ENCODE measurements at regions not wholly inside any gene's neighbourhood (a gene's known extent, or its start where the extent isn't known, plus 50 kb on each side); places are given as distances from the start of the nearest gene placed in this dataset.

GRCh38 chr5:120017513-120017912, 388.2 kb downstream of the FAM170A start:
- BruUV-seq (replicated peaks): no TSS peak
- Histone ChIP-seq H3K27me3 (ENCODE audit: control insufficient read depth in 2 of 2, insufficient read depth in 2 of 2, low read length in 2 of 2) (no peaks in the 10 kb centered on the region), H3K79me2 (ENCODE audit: control insufficient read depth, insufficient read depth, low read length) (no peaks in the 10 kb centered on the region), H3K4me2 (ENCODE audit: insufficient read depth, low read length) (no peak overlapping the region), H3K27ac (ENCODE audit: extremely low read depth, low read depth, low read length) (no peak overlapping the region), H2AFZ (ENCODE audit: low read depth, low read length) (no peak overlapping the region), H4K20me1 (replicated peaks; ENCODE audit: control insufficient read depth, insufficient read depth, low read length) (no peaks in the 10 kb centered on the region), H3K9ac (ENCODE audit: insufficient read depth in 1 of 2, low read depth in 2 of 2, low read length in 2 of 2) (no peak overlapping the region), H3K4me1 (replicated peaks in 1 of 2; ENCODE audit: control insufficient read depth in 2 of 2, insufficient read depth in 2 of 2, low read length in 2 of 2) (no peaks in the 10 kb centered on the region), H3K9me1 (ENCODE audit: control insufficient read depth, insufficient read depth, low read length) (no peaks in the 10 kb centered on the region), H3K36me3 (ENCODE audit: control insufficient read depth, insufficient read depth, low read length) (no peaks in the 10 kb centered on the region), H3K9me3 (replicated peaks; ENCODE audit: control insufficient read depth, insufficient read depth, low read depth, low read length) (no peaks in the 10 kb centered on the region), H3K4me3 (no peak overlapping the region)
- ChIA-PET POLR2A (no interaction called here), CTCF (ENCODE audit: low intra/inter-chr PET ratio) (no interaction called here)
- ATAC-seq: no peak
- intact Hi-C loops (cut with micrococcal nuclease) (no loop called here), in situ Hi-C loops (cut with MboI) (no loop called here)
- no peak for FAIRE-seq
- no peak for DNase-seq (ENCODE audit: extremely low read depth in 1 of 4, low spot score in 3 of 4)
- TF ChIP-seq RBM39 (optimal IDR thresholded peaks at IDR 0.05; ENCODE audit: low read depth, low read length) (no peak), ZNF23 (CRISPR knock-in tag; IDR thresholded peaks at IDR 0.05) (no peak), FOSL1 (tag; conservative IDR thresholded peaks at IDR 0.05) (peak; percentile 82)

DNA sequence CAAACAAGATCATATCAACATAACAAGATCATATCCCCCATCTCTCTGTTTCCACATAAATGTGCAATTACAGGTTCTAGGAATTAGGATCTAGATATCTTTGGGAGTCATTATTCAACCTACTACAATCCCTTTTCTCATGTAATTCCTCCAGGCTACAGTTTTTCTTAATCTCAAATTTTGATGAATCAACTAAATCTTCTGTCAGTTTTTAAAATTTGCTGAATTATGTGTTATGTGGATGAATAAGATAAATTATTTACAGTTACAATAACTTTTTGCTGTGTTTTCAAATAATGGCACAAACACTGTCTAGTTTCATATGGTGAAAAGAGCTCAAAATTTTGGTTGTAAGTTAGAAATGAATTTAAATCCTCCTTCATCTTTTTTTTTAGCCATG, 405.8 kb downstream of the FAM170A start:
- H3K9ac ChIP-seq (ENCODE audit: insufficient read depth in 1 of 2, low read depth in 2 of 2, low read length in 2 of 2): no peak overlapping the region
- H3K9me3 ChIP-seq (replicated peaks; ENCODE audit: control insufficient read depth, insufficient read depth, low read depth, low read length): no peaks in the 10 kb centered on the region
- FAIRE-seq (no peak), DNase-seq (ENCODE audit: extremely low read depth in 1 of 4, low spot score in 3 of 4) (no peak), ATAC-seq (no peak)
- H4K20me1 ChIP-seq (replicated peaks; ENCODE audit: control insufficient read depth, insufficient read depth, low read length): no peaks in the 10 kb centered on the region
- no peaks in the 10 kb centered on the region for H3K27me3 ChIP-seq (ENCODE audit: control insufficient read depth in 2 of 2, insufficient read depth in 2 of 2, low read length in 2 of 2)
- no peak overlapping the region for H3K4me2 ChIP-seq (ENCODE audit: insufficient read depth, low read length)
- no peak overlapping the region for H3K4me3 ChIP-seq
- ChIA-PET CTCF (ENCODE audit: low intra/inter-chr PET ratio) (no interaction called here), POLR2A (no interaction called here)
- intact Hi-C loops (cut with micrococcal nuclease): no loop called here
- H3K27ac ChIP-seq (ENCODE audit: extremely low read depth, low read depth, low read length): no peak overlapping the region
- H3K79me2 ChIP-seq (ENCODE audit: control insufficient read depth, insufficient read depth, low read length): no peaks in the 10 kb centered on the region
- in situ Hi-C loops (cut with MboI): no loop called here
- H3K4me1 ChIP-seq (replicated peaks in 1 of 2; ENCODE audit: control insufficient read depth in 2 of 2, insufficient read depth in 2 of 2, low read length in 2 of 2): no peaks in the 10 kb centered on the region
- H3K36me3 ChIP-seq (ENCODE audit: control insufficient read depth, insufficient read depth, low read length): no peaks in the 10 kb centered on the region
- BruUV-seq (replicated peaks): no TSS peak
- H3K9me1 ChIP-seq (ENCODE audit: control insufficient read depth, insufficient read depth, low read length): no peaks in the 10 kb centered on the region
- H2AFZ ChIP-seq (ENCODE audit: low read depth, low read length): no peak overlapping the region
- TF ChIP-seq ZNF316 (IDR thresholded peaks at IDR 0.05) (peak; percentile 55), ZNF347 (CRISPR knock-in tag; IDR thresholded peaks at IDR 0.05; ENCODE audit: low read depth) (no peak)

All from K562 (cell line).